HG03469 (cell line): ENCODE measurements at regions not wholly inside any gene's neighbourhood (a gene's known extent, or its start where the extent isn't known, plus 50 kb on each side); places are given as distances from the start of the nearest gene placed in this dataset.

Experiments
- ATAC-seq: cut with Tn5 transposase; IDR thresholded peaks from one replicate; pipeline ENCODE4 v1.9.1; 2021; ENCODE audit warnings: mild to moderate bottlenecking, moderate library complexity, moderate number of reproducible peaks; ENCODE audit not compliant: unreplicated experiment

DNA sequence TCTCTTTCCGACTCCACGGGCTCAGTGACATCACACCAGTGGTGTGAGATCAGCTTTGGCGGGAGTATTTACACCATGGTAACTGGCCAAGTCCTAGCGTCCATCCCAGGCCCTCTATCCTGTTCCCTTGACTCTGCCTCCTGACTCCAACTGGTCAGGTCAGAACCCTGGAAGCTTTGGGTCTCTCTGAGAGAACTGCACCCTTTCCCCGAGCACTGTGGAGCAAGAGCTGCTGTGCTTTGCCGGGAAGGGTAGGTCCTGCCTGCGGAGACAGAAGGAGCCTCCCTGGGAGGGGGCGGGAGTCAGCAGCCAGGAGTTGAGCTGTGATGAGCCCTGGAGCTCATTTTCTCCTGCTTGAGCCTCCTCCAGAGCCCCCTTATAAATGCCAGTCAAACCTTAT is 212.1 kb upstream of the TNRC6C start:
- ATAC-seq: no peak

DNA sequence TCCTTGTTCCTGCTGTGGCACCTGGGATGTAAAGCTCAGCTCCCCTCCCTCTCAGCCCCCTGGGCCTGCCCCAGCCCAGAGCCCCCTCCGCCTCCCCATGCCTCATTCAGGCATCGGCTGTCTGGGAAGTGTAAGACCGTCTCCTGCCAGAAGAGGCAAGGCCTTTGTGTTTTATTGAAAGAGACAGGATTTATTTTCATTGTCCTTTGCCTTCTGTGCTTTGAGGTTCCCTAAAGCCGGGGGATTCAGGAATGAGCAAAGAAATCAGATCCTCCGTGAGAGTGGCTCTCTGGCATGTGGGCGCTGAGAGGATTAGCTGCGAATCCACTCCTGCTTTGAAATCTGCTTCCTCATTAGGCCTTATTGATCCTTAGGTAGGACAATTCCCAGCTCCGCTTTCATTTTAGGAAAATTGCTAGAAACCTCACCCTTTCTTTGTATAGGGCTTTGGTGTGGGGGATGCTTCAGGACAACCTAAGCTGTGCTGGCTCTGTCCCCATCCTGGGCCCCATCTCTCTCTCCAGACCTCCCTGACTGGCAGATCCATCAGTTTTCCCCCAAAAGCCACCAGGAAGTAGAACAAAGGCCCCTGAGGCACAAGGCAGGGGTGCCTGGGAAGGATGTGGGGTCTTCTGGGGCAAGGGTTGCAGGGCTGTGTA is 211.5 kb upstream of the TNRC6C start:
- ATAC-seq: no peak

DNA sequence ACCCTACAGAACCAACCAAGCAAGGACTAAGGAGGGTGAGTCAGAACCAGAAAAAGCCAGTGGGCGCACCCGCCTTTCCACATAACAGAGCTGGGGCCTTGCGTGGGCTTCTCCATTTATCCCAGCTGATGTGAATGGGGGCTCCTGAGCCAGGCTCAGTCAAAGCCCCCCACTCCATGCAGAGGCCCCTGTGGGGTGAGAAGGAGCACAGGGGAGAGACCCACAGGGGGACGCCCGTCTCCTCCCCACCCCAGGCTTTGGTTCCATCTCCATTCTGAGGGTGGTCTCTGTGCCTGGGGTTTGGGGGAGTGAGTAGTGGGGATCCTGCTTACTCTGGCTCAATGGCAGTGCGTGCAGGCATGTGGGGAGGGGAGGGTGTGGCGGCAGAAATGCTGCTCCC is 210.1 kb upstream of the TNRC6C start:
- ATAC-seq: no peak

DNA sequence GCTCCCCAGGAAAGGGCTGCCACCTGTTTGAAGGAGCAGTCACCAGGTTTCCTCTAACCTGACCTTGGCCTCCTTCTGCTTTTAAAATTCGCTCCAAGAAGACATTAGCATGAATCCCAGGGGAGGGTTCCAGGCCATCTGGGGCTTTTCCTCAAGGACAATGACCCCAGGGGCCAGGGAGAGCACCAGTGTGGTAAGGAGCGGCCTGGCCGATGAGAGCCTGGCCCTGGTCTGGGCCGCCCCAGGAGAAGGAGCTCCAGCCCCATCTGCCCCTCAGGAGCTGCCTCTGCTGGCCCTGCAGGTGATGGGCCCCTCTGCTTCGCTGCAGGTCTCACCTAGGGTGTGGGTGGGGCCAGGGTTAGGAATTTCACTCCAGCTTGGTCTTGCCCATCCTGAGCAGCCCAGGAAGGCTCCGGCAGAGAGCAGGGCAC is 209.2 kb upstream of the TNRC6C start:
- no peak for ATAC-seq

DNA sequence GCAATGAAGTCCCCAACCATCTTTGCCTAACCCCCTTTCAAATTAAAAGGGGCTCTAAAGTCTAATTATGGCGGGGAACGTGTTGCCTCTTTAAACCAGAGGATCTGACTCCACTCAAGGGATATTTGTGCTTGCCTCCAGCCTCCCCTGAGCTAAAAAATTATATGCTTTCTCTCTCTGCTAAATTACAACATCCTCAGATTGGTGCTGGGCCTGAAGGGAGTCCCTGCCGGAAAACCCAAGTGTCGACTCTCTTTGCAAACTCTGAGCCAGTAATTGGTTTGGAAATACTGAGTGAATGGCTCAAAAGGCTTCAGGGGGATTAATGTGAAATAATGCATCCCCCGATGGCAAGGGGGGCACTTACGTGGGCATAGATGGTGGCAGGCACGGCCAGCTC is 208.5 kb upstream of the TNRC6C start:
- ATAC-seq: no peak

DNA sequence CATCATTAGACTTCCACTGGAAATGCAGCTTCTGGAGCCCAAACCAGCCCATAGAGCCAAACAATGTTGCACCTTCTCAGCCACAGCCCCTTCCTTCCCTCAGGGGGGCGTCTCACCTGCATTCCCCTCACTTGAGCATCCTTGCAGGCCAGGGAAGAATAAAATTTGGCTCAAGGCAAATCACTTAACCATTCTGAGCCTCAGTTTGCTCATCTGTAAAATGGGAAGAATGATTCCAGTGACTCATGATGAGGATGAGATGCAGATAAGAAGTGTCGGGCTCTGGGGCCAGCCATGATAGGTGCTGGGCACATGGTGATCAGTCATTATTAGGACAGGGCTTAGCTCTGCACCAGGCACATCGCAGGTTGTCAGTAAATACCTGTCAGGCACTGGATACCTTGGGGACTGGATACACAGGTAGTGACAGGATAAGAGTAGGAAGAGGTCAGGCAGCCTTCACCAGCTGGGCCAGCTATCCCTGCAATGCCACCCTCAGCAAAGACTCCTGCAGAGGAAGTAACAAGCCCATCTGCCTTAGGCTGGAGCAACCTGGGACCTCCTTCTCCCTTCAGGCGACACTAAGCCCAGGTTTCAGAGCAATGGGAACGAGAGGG is 208.0 kb upstream of the TNRC6C start:
- no peak for ATAC-seq

GRCh38 chr17:77753246-77753645 is 205.3 kb upstream of the TNRC6C start:
- ATAC-seq: no peak

DNA sequence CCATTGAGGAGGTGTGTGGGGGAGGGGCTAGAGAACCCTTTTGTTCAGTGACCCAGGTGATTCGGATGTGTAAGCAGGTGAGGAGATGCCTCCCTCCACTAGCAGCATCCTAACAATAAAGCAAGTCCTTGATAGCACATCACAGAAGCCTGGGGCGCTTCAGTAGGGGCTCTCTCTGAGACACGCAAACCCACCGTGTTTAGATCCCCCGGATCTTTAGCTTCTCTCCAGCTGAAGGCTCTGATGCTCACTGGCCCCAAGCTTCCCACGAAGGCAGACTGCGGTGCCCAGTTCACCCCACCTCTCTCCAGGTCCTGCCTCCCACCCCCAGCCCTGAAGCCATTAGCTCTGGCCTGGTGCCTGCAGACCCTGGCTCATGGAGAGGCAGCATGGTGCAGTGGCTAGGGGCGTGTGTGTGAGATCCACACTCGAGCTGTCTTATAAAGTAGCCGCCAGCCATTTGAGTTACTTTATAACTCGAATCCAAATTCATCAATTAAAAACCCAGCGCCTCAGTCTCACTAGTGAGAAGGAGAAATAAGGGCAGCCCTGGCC is 204.7 kb upstream of the TNRC6C start:
- no peak for ATAC-seq

GRCh38 chr17:77754956-77755355 is 203.5 kb upstream of the TNRC6C start:
- ATAC-seq: no peak

- ATAC-seq: no peak
Measured at GRCh38 chr17:77755410-77755963, 203.0 kb upstream of the TNRC6C start.

GRCh38 chr17:77756028-77756427 is 202.5 kb upstream of the TNRC6C start:
- no peak for ATAC-seq

- no peak for ATAC-seq
Measured at GRCh38 chr17:77756846-77757560, 201.5 kb upstream of the TNRC6C start.

DNA sequence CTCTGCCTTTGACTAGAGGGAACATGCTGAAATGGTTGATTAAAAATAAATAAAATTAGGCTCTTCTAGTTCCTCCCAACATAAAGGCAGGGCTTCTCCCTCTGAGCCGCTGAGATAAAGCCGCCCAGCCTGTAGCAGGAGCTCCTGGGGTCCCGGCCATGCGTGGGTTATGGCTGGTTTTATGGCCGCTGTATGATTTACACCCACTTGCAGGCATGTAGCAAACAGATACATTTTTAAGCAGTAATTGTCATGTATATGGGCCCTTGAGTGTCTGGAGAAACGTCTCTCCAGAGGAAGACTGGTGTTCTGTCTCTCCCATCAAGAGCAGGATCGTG is 201.0 kb upstream of the TNRC6C start:
- ATAC-seq: no peak

DNA sequence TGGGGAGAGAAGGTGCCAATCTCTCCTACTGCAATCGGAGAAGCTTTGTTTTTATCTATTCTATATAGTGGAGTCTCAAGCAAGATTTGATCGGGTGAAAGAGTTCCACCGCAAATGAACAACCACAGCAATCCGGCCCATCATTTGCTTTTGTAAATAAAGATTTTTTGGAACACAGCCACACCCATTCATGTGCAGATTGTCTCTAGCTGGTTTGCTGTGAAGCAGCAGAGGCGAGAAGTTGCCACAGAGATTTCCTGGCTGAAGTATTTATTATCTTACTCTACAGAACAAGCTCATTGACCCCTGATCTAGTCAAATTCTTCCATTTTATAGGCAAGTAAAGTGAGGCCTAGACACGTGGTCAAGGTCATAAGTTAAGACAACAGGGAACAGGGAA is 195.5 kb upstream of the TNRC6C start:
- no peak for ATAC-seq

- ATAC-seq: no peak
Measured at GRCh38 chr17:77763575-77763974, 194.9 kb upstream of the TNRC6C start.

- ATAC-seq: no peak
Measured at GRCh38 chr17:77765292-77765691, 193.2 kb upstream of the TNRC6C start.

- ATAC-seq: no peak
Measured at GRCh38 chr17:77767148-77767547, 191.4 kb upstream of the TNRC6C start.

- no peak for ATAC-seq
Measured at GRCh38 chr17:77768248-77768852, 190.2 kb upstream of the TNRC6C start.

- no peak for ATAC-seq
Measured at GRCh38 chr17:77769215-77769614, 189.3 kb upstream of the TNRC6C start.

DNA sequence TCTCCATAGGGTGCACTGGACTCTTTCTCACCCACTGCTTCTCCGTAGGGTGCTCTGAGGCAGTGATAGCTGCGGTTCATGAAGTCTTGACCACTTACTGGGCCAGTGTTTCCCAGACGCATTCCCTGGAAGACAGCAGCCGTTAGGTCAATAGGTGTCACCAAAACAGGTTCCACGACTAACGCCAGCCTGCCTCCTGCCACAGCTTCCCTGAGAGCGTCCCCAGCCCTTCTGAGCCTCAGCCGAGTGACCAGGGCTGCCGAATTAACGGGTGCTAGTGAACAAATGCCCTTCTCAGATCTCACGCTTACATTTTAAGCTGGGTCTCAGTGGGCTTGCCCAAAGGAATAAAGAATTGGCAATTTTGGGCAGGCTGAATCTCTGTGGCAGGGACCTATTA is 188.7 kb upstream of the TNRC6C start:
- no peak for ATAC-seq

GRCh38 chr17:77770331-77771105 is 188.0 kb upstream of the TNRC6C start:
- ATAC-seq: no peak
